HEK293 (cell line): ENCODE measurements at regions not wholly inside any gene's neighbourhood (a gene's known extent, or its start where the extent isn't known, plus 50 kb on each side); places are given as distances from the start of the nearest gene placed in this dataset.

Experiments
- CTCF ChIA-PET: fragments of 350-600 bp; formaldehyde crosslinking; extraction: SDS; loops from one replicate; lab custom pipeline; 2021; ENCODE audit warnings: antibody characterized with exemption; lab: Yijun Ruan, JAX
- POLR2A ChIA-PET: fragments of 300-600 bp; formaldehyde crosslinking; extraction: SDS; loops from one replicate; lab custom pipeline; 2020; ENCODE audit warnings: antibody characterized with exemption, inconsistent platforms; lab: Yijun Ruan, JAX
- H3K27ac ChIP-seq: fragments of 200-500 bp; sonication (Bioruptor generic); 2 replicates; pipeline ENCODE4 v1.5.1; 2014; ENCODE audit warnings: low read depth, low read length, control low read depth, inconsistent platforms; ENCODE audit errors: extremely low read depth
- H3K36me3 ChIP-seq, 2 experiments: fragments of 200-500 bp in 1 of 2; sonication (Bioruptor generic) in 1 of 2; 1 replicate in 1 of 2; 2 replicates in 1 of 2; pipeline ENCODE4 v1.5.1; 2014 to 2017; ENCODE audit warnings: inconsistent platforms in 2 of 2, low read length in 2 of 2; ENCODE audit not compliant: control insufficient read depth in 2 of 2, insufficient read depth in 1 of 2
- H3K4me1 ChIP-seq: fragments of 200-500 bp; sonication (Bioruptor generic); 2 replicates; pipeline ENCODE4 v1.5.1; 2014; ENCODE audit warnings: mild to moderate bottlenecking, low read length, inconsistent platforms; ENCODE audit not compliant: control insufficient read depth, insufficient read depth
- H3K4me3 ChIP-seq: 2 replicates; pipeline ENCODE4 v1.5.1; 2011; ENCODE audit warnings: low read depth, mild to moderate bottlenecking, control low read depth, low read length, moderate library complexity
- H3K9me3 ChIP-seq: fragments of 200-500 bp; sonication (Bioruptor generic); 2 replicates; pipeline ENCODE4 v1.5.1; 2014; ENCODE audit warnings: low read depth, low read length, inconsistent platforms; ENCODE audit not compliant: control insufficient read depth, insufficient read depth
- BCL11A ChIP-seq: fragments of 450-650 bp; formaldehyde crosslinking; IDR thresholded peaks from 2 replicates; pipeline ENCODE4 v1.5.1; 2016; ENCODE audit warnings: low read depth, missing biosample characterization, missing genetic modification characterization
- GLIS1 ChIP-seq: fragments of 450-650 bp; formaldehyde crosslinking; IDR thresholded peaks from 2 replicates; pipeline ENCODE4 v1.5.1; 2016; ENCODE audit warnings: missing biosample characterization, missing genetic modification characterization
- KLF16 ChIP-seq: fragments of 450-650 bp; formaldehyde crosslinking; IDR thresholded peaks from 2 replicates; pipeline ENCODE4 v1.5.1; 2017; ENCODE audit warnings: missing biosample characterization, missing genetic modification characterization
- KLF7 ChIP-seq: fragments of 450-650 bp; formaldehyde crosslinking; IDR thresholded peaks from 2 replicates; pipeline ENCODE4 v1.5.1; 2016; ENCODE audit warnings: missing biosample characterization, missing genetic modification characterization, borderline replicate concordance
- OVOL3 ChIP-seq: fragments of 450-650 bp; formaldehyde crosslinking; IDR thresholded peaks from 2 replicates; pipeline ENCODE4 v1.5.1; 2016; ENCODE audit warnings: missing biosample characterization, missing genetic modification characterization
- SETDB1 ChIP-seq: IDR thresholded peaks from one replicate; pipeline ENCODE4 v1.6.1; 2017; ENCODE audit warnings: mild to moderate bottlenecking, low read length, moderate library complexity, mixed read lengths; ENCODE audit not compliant: insufficient read length
- TCF7L2 ChIP-seq: IDR thresholded peaks from 2 replicates; pipeline ENCODE4 v1.6.1; 2011; ENCODE audit warnings: low read depth, mild to moderate bottlenecking, inconsistent platforms, low read length, moderate library complexity, borderline replicate concordance
- ZBTB21 ChIP-seq: fragments of 450-650 bp; formaldehyde crosslinking; IDR thresholded peaks from 2 replicates; pipeline ENCODE4 v1.5.1; 2017; ENCODE audit warnings: missing biosample characterization, missing genetic modification characterization
- ZBTB48 ChIP-seq: fragments of 450-650 bp; formaldehyde crosslinking; IDR thresholded peaks from 2 replicates; pipeline ENCODE4 v1.5.1; 2016; ENCODE audit warnings: missing biosample characterization, missing genetic modification characterization
- ZIC2 ChIP-seq: fragments of 450-650 bp; formaldehyde crosslinking; IDR thresholded peaks from 2 replicates; pipeline ENCODE4 v1.5.1; 2016; ENCODE audit warnings: missing biosample characterization, missing genetic modification characterization
- ZNF169 ChIP-seq: fragments of 450-650 bp; formaldehyde crosslinking; IDR thresholded peaks from 2 replicates; pipeline ENCODE4 v1.5.1; 2016; ENCODE audit warnings: missing biosample characterization, missing genetic modification characterization
- ZNF202 ChIP-seq: fragments of 450-650 bp; formaldehyde crosslinking; IDR thresholded peaks from 2 replicates; pipeline ENCODE4 v1.5.1; 2016; ENCODE audit warnings: missing biosample characterization, missing genetic modification characterization, borderline replicate concordance
- ZNF335 ChIP-seq: fragments of 450-650 bp; formaldehyde crosslinking; conservative IDR thresholded peaks from 2 replicates; pipeline ENCODE4 v1.5.1; 2016; ENCODE audit warnings: missing biosample characterization, missing genetic modification characterization
- ZNF350 ChIP-seq: fragments of 450-650 bp; formaldehyde crosslinking; IDR thresholded peaks from 2 replicates; pipeline ENCODE4 v1.5.0; 2017; ENCODE audit warnings: missing biosample characterization, mild to moderate bottlenecking, missing genetic modification characterization
- ZNF366 ChIP-seq: fragments of 450-650 bp; formaldehyde crosslinking; conservative IDR thresholded peaks from 2 replicates; pipeline ENCODE4 v1.5.1; 2016; ENCODE audit warnings: missing biosample characterization, missing genetic modification characterization
- ZNF37A ChIP-seq: fragments of 450-650 bp; IDR thresholded peaks from 2 replicates; pipeline ENCODE4 v1.5.1; 2018; ENCODE audit warnings: missing biosample characterization, missing genetic modification characterization
- ZNF394 ChIP-seq: fragments of 450-650 bp; formaldehyde crosslinking; IDR thresholded peaks from 2 replicates; pipeline ENCODE4 v1.5.1; 2016; ENCODE audit warnings: missing biosample characterization, missing genetic modification characterization, mild to moderate bottlenecking, moderate library complexity, borderline replicate concordance
- ZNF48 ChIP-seq: fragments of 450-650 bp; formaldehyde crosslinking; IDR thresholded peaks from 2 replicates; pipeline ENCODE4 v1.5.1; 2016; ENCODE audit warnings: missing biosample characterization, missing genetic modification characterization
- ZNF501 ChIP-seq: fragments of 450-650 bp; formaldehyde crosslinking; IDR thresholded peaks from 2 replicates; pipeline ENCODE4 v1.5.1; 2016; ENCODE audit warnings: missing biosample characterization, missing genetic modification characterization
- ZNF558 ChIP-seq: fragments of 450-650 bp; formaldehyde crosslinking; IDR thresholded peaks from 2 replicates; pipeline ENCODE4 v1.5.1; 2016; ENCODE audit warnings: missing biosample characterization, missing genetic modification characterization
- ZNF561 ChIP-seq: fragments of 450-650 bp; IDR thresholded peaks from 2 replicates; pipeline ENCODE4 v1.5.1; 2018; ENCODE audit warnings: missing biosample characterization, missing genetic modification characterization, borderline replicate concordance
- ZNF624 ChIP-seq: fragments of 450-650 bp; formaldehyde crosslinking; IDR thresholded peaks from 2 replicates; pipeline ENCODE4 v1.5.1; 2017; ENCODE audit warnings: missing biosample characterization, missing genetic modification characterization
- ZNF654 ChIP-seq: fragments of 450-650 bp; formaldehyde crosslinking; IDR thresholded peaks from 2 replicates; pipeline ENCODE4 v1.5.1; 2016; ENCODE audit warnings: low read depth, missing biosample characterization, missing genetic modification characterization
- ZNF677 ChIP-seq: fragments of 450-650 bp; IDR thresholded peaks from 2 replicates; pipeline ENCODE4 v1.5.0; 2018; ENCODE audit warnings: missing biosample characterization, mild to moderate bottlenecking, missing genetic modification characterization, moderate library complexity
- ZSCAN16 ChIP-seq: fragments of 450-650 bp; formaldehyde crosslinking; IDR thresholded peaks from 2 replicates; pipeline ENCODE4 v1.5.1; 2016; ENCODE audit warnings: missing biosample characterization, missing genetic modification characterization
- TF ChIP-seq, protein P1 (sequence below): fragments of 450-650 bp; formaldehyde crosslinking; IDR thresholded peaks from 2 replicates; pipeline ENCODE4 v1.5.1; 2017; ENCODE audit warnings: missing biosample characterization, missing genetic modification characterization
- TF ChIP-seq, protein P2 (sequence below): fragments of 450-650 bp; formaldehyde crosslinking; IDR thresholded peaks from 2 replicates; pipeline ENCODE4 v1.5.1; 2016; ENCODE audit warnings: missing biosample characterization, missing genetic modification characterization
- TF ChIP-seq, protein P3 (sequence below): fragments of 450-650 bp; formaldehyde crosslinking; IDR thresholded peaks from 2 replicates; pipeline ENCODE4 v1.5.0; 2017; ENCODE audit warnings: missing biosample characterization, missing genetic modification characterization, borderline replicate concordance
- TF ChIP-seq, protein P4 (sequence below): fragments of 450-650 bp; IDR thresholded peaks from 2 replicates; pipeline ENCODE4 v1.5.1; 2018; ENCODE audit warnings: missing biosample characterization, missing genetic modification characterization

DNA sequence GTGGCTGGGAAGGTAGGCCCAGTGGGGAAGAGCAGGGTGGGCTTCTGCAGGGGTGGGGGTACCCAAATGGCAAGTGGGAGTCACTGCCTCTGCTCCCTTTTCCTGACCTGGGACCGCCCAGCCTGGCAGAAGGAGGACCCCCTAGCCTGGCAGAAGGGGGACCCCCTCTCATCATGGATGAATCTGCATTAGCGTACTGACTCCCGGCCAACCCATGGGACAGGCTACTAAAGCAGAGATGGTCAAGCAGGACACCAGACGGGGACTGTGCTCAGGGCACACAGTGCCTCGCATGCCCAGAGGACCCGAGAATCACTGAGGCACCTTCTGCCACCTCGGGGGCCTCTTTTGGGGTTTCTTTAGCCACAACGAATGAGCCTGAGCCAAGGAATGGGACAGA, 577.5 kb downstream of the GLRX3 start (continued):
- TF ChIP-seq ZNF202 (tag by site-specific recombination) = no peak
- TF ChIP-seq ZBTB21 (tag by site-specific recombination) = no peak
- TF ChIP-seq ZNF394 (tag by site-specific recombination) = no peak
- TF ChIP-seq ZNF37A = no peak
- TF ChIP-seq ZIC2 (tag by site-specific recombination) = no peak
- TF ChIP-seq ZNF335 (tag by site-specific recombination) = no peak
- TF ChIP-seq KLF7 (tag by site-specific recombination) = no peak
- TF ChIP-seq BCL11A (tag by site-specific recombination) = no peak
- no peak for TF ChIP-seq ZNF501 (tag by site-specific recombination)
- no peak for TF ChIP-seq ZNF677 (tag by site-specific recombination)
- TF ChIP-seq OVOL3 (tag by site-specific recombination) = no peak

DNA sequence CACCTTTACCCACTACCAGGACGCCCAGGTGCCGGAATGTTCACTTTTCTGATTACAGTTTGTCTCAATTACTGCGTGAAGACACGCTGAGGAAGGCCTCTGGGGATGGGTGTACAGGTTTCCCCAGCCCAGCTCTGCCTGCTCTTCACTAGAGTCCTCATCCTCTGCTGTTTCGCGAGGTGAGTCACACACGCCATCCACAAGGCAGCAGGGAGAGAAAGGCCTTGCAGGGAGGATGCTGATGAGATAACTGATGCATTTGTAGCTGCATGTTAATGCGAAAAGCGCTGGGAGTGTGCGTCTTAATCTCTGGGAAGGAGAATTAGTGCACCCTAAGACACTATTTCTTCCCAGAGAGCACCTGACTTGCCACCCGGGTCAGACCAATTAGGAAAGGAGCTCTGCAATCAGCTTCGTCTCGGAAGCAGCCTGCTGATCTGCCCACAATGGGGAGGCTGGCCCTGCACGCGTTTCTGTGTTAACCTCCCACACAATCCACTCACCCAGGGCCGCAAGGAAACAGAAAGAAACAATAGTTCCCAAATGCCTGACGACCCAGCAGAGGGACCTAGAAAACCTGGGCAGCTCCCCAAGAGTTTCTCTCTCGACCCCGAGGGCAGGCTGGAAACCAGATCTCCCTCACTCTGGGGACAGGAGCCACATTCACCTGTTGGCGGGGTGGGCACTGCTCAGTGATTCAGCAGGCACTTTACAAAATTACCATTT, 578.7 kb downstream of the GLRX3 start:
- POLR2A ChIA-PET = no interaction called here
- H3K27ac ChIP-seq = no peak overlapping the region
- CTCF ChIA-PET = interaction anchor here (0.6 kb wide), 1 partner anchor 605 kb away, joined by 3 read pairs; no protein-coding TSS in a partner anchor
- no peak overlapping the region for H3K4me3 ChIP-seq
- no peaks in the 10 kb centered on the region for H3K9me3 ChIP-seq
- H3K36me3 ChIP-seq = no peaks in the 10 kb centered on the region
- H3K4me1 ChIP-seq = no peaks in the 10 kb centered on the region
- TF ChIP-seq ZBTB48 (tag by site-specific recombination) (no peak), ZNF624 (no peak), ZNF366 (tag by site-specific recombination) (no peak), KLF16 (tag by site-specific recombination) (no peak), ZNF48 (tag by site-specific recombination) (no peak), SETDB1 (no peak), ZNF350 (tag by site-specific recombination) (no peak), ZNF654 (tag by site-specific recombination) (no peak), ZNF561 (no peak), GLIS1 (tag by site-specific recombination) (no peak), ZSCAN16 (tag by site-specific recombination) (no peak), ZNF501 (tag by site-specific recombination) (no peak), ZNF169 (tag by site-specific recombination) (no peak), ZNF558 (tag by site-specific recombination) (no peak), TCF7L2 (no peak)
- TF ChIP-seq, protein P1, sequence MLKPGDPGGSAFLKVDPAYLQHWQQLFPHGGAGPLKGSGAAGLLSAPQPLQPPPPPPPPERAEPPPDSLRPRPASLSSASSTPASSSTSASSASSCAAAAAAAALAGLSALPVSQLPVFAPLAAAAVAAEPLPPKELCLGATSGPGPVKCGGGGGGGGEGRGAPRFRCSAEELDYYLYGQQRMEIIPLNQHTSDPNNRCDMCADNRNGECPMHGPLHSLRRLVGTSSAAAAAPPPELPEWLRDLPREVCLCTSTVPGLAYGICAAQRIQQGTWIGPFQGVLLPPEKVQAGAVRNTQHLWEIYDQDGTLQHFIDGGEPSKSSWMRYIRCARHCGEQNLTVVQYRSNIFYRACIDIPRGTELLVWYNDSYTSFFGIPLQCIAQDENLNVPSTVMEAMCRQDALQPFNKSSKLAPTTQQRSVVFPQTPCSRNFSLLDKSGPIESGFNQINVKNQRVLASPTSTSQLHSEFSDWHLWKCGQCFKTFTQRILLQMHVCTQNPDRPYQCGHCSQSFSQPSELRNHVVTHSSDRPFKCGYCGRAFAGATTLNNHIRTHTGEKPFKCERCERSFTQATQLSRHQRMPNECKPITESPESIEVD (tag by site-specific recombination) = no peak
- TF ChIP-seq, protein P2, sequence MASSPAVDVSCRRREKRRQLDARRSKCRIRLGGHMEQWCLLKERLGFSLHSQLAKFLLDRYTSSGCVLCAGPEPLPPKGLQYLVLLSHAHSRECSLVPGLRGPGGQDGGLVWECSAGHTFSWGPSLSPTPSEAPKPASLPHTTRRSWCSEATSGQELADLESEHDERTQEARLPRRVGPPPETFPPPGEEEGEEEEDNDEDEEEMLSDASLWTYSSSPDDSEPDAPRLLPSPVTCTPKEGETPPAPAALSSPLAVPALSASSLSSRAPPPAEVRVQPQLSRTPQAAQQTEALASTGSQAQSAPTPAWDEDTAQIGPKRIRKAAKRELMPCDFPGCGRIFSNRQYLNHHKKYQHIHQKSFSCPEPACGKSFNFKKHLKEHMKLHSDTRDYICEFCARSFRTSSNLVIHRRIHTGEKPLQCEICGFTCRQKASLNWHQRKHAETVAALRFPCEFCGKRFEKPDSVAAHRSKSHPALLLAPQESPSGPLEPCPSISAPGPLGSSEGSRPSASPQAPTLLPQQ (tag by site-specific recombination) = no peak
- TF ChIP-seq, protein P3, sequence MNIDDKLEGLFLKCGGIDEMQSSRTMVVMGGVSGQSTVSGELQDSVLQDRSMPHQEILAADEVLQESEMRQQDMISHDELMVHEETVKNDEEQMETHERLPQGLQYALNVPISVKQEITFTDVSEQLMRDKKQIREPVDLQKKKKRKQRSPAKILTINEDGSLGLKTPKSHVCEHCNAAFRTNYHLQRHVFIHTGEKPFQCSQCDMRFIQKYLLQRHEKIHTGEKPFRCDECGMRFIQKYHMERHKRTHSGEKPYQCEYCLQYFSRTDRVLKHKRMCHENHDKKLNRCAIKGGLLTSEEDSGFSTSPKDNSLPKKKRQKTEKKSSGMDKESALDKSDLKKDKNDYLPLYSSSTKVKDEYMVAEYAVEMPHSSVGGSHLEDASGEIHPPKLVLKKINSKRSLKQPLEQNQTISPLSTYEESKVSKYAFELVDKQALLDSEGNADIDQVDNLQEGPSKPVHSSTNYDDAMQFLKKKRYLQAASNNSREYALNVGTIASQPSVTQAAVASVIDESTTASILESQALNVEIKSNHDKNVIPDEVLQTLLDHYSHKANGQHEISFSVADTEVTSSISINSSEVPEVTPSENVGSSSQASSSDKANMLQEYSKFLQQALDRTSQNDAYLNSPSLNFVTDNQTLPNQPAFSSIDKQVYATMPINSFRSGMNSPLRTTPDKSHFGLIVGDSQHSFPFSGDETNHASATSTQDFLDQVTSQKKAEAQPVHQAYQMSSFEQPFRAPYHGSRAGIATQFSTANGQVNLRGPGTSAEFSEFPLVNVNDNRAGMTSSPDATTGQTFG (tag by site-specific recombination) = no peak
- TF ChIP-seq, protein P4, sequence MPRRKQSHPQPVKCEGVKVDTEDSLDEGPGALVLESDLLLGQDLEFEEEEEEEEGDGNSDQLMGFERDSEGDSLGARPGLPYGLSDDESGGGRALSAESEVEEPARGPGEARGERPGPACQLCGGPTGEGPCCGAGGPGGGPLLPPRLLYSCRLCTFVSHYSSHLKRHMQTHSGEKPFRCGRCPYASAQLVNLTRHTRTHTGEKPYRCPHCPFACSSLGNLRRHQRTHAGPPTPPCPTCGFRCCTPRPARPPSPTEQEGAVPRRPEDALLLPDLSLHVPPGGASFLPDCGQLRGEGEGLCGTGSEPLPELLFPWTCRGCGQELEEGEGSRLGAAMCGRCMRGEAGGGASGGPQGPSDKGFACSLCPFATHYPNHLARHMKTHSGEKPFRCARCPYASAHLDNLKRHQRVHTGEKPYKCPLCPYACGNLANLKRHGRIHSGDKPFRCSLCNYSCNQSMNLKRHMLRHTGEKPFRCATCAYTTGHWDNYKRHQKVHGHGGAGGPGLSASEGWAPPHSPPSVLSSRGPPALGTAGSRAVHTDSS (tag by site-specific recombination) = no peak
- TF ChIP-seq, all 188 proteins: peak for 0
